T-helper 17 cell (primary cell): ENCODE measurements at regions not wholly inside any gene's neighbourhood (a gene's known extent, or its start where the extent isn't known, plus 50 kb on each side); places are given as distances from the start of the nearest gene placed in this dataset.

ENCODE experiments used
- ATAC-seq: fragments of 150-1000 bp; cut with Tn5 transposase; 2 replicates; pipeline ENCODE4 v1.10.0; 2021; ENCODE audit warnings: mild to moderate bottlenecking, moderate library complexity
- DNase-seq, 3 donors: peaks; one replicate each; pipeline versions ENCODE4 v3.0.0 to v3.0.0-alpha.2; 2020 to 2021
- H3K9me3 ChIP-seq: one replicate; pipeline ENCODE4 v1.7.0; 2013; ENCODE audit warnings: low read length, mild to moderate bottlenecking; ENCODE audit not compliant: control insufficient read depth, poor library complexity, severe bottlenecking
- H3K27ac Mint-ChIP-seq: one replicate; pipeline ENCODE4 v1.8.0; 2022; ENCODE audit warnings: mild to moderate bottlenecking, moderate library complexity, mixed read lengths
- H3K27me3 Mint-ChIP-seq: one replicate; pipeline ENCODE4 v1.8.0; 2022; ENCODE audit warnings: mixed read lengths
- H3K36me3 Mint-ChIP-seq: one replicate; pipeline ENCODE4 v1.8.0; 2022; ENCODE audit warnings: low read depth, mixed read lengths
- H3K4me1 Mint-ChIP-seq: one replicate; pipeline ENCODE4 v1.8.0; 2022; ENCODE audit warnings: mild to moderate bottlenecking, mixed read lengths
- H3K4me3 Mint-ChIP-seq: one replicate; pipeline ENCODE4 v1.8.0; 2022; ENCODE audit warnings: mild to moderate bottlenecking, moderate library complexity, mixed read lengths

DNA sequence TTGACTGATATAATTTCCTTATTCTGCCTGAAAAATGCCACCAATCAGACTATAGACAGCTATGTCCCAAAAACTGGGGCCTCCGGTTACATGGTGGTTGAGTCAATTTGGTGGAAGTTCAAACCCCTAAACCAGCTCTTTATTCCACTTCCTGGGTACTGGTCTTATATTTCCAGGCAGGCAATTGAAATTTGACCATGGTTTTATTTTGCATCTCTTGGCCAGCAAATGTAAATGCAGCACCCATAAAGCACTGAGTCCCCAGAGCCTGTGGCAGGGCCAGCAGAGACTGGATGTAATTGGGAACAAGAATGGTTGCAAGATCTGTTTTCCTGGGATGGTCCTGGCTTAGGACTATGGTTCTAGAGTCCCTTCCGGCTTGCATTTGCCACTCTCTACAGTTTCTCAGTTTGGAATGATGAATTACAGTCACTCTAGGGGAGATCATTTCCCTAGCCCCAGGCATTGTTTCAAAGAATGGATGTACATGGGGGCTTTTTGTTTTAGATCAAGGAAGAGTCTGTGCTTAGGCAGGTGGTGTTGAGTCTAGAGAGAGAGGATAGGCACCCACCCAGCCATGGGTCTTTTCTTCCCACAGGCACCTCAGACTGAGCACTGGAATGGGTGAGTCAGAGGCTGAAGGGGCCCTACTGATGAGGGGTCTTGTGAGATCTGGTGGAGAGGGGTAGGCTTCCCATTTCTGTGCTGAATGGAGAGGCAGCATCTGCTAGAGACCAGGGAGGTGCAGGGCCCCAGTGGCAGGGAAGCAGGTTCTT is 108.4 kb upstream of the CDC42EP3 start:
- Mint-ChIP-seq H3K27me3 (no peaks in the 10 kb centered on the region), H3K4me1 (no peaks in the 10 kb centered on the region), H3K36me3 (peaks cover 5% of the 10 kb centered on the region), H3K27ac (no peak overlapping the region), H3K4me3 (no peak overlapping the region)
- no peaks in the 10 kb centered on the region for H3K9me3 ChIP-seq
- DNase-seq (no peak), ATAC-seq (no peak)

DNA sequence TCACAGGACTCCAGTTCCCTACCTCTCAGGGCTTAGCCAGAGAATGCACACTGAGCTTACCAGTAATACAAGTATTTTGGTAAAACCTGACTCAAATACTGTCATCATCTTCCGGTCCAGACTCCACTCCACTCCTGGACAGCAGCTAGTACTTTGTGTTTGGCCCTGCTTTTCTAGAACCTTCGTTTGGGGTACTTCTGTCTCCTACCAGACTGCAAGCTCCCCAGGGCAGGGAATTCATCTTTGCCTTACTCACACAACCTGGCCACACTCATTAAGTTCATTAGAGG is 108.9 kb upstream of the CDC42EP3 start:
- Mint-ChIP-seq H3K4me1 (no peaks in the 10 kb centered on the region), H3K4me3 (no peak overlapping the region), H3K27me3 (no peaks in the 10 kb centered on the region), H3K36me3 (peaks cover 3% of the 10 kb centered on the region), H3K27ac (no peak overlapping the region)
- DNase-seq (no peak), ATAC-seq (no peak)
- H3K9me3 ChIP-seq: no peaks in the 10 kb centered on the region

DNA sequence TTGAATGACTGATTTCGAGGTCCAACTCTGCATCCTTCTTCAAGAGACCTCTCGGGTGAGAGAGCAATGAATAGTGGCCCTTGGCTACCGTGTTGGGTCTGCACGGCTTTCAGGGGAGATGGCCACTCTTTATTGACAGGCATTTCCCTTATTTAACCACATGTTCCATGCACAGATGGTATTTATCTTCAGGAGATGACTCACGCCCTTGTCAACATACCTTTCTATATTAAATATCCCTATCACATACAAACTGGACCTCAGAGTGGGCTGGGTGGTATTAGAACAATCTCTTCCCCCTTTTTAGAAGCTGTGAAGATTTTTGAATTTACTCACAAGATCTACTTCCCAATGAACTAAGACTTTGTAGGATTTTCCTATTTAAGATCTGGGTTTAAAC is 109.6 kb upstream of the CDC42EP3 start:
- Mint-ChIP-seq H3K27ac (no peak overlapping the region), H3K4me3 (no peak overlapping the region), H3K4me1 (no peaks in the 10 kb centered on the region), H3K27me3 (no peaks in the 10 kb centered on the region), H3K36me3 (peaks cover 3% of the 10 kb centered on the region)
- no peaks in the 10 kb centered on the region for H3K9me3 ChIP-seq
- ATAC-seq: no peak
- DNase-seq: no peak

DNA sequence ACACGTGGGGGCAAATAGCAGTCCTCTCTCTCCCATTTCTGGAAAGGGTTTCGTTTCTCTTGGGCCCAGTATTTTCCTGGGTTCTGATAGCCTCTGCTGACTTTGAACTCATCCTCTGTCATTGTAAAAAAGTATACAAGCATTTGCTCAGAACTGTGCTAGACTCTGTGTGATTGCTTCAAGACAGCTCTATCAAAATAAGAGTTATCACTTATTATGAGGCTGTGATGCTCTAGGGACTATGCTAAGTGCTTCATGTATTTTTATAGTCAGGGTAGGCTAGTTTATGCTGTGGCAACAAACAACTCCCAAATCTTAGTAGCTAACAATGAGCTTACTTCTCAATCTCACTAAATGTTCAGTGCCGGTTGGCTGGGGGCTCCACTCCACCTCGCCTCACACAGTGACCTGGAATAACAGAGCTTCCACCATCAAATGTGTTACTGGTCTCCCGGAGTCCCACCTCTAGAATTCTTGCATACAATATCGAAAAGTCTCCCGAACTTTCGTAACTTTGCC is 110.8 kb upstream of the CDC42EP3 start:
- H3K9me3 ChIP-seq: no peaks in the 10 kb centered on the region
- Mint-ChIP-seq H3K27me3 (no peaks in the 10 kb centered on the region), H3K4me1 (no peaks in the 10 kb centered on the region), H3K4me3 (no peak overlapping the region), H3K27ac (no peak overlapping the region), H3K36me3 (peaks cover 5% of the 10 kb centered on the region)
- DNase-seq (no peak), ATAC-seq (no peak)

DNA sequence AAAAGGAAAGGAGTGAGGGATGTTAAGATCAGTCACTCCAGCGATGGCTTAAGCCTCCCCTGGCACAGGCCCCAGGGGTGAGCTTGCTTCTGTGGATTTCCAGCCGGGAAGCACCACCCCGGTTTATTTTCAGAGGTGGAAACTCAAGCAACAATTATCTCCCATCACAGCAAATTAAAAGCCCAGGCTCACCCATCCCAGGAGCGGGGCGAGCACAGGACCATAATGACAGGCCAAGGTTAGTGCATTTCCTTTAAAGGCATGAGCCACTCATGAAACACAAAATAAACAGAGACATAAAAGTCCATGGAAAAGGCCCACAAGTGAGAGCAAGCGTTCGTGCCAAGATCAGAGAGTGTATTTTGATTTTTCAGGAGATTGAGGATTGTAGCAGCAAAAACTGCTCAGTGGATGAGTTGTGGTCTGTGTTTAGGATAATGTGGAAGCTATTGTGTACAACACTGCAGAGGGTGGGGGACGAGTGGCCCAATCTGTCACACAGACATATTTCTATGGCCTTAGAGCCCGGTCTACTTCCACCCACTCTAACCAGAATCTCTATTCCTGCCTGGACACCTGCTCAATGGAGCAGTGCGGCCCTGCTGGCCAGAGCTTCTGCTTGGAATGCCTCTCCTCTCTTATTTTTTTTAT is 111.4 kb upstream of the CDC42EP3 start:
- Mint-ChIP-seq H3K27ac (no peak overlapping the region), H3K4me1 (no peaks in the 10 kb centered on the region), H3K4me3 (no peak overlapping the region), H3K36me3 (peaks cover 5% of the 10 kb centered on the region), H3K27me3 (no peaks in the 10 kb centered on the region)
- H3K9me3 ChIP-seq: peaks cover 3% of the 10 kb centered on the region
- ATAC-seq: no peak
- no peak for DNase-seq

DNA sequence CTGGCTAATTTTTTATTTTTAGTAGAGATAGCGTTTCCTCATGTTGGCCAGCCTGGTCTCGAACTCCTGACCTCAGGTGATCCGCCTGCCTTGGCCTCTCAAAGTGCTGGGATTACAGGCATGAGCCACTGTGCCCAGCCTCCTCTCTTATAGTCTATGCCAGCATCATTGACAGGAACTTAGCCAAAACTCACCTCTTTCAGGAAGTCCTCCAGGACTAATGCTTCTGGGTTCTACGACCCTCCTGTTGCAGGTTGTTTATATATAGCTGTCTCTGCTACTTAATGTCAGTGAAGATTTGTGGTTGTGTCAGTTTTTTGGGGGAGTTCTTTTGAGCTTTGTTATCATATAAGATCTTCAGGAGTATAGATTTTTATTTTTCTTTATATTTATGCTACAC is 112.1 kb upstream of the CDC42EP3 start:
- no peak overlapping the region for H3K4me3 Mint-ChIP-seq
- peaks cover 3% of the 10 kb centered on the region for H3K9me3 ChIP-seq
- H3K4me1 Mint-ChIP-seq: no peaks in the 10 kb centered on the region
- no peaks in the 10 kb centered on the region for H3K27me3 Mint-ChIP-seq
- peaks cover 5% of the 10 kb centered on the region for H3K36me3 Mint-ChIP-seq
- no peak for DNase-seq
- no peak overlapping the region for H3K27ac Mint-ChIP-seq
- no peak for ATAC-seq

DNA sequence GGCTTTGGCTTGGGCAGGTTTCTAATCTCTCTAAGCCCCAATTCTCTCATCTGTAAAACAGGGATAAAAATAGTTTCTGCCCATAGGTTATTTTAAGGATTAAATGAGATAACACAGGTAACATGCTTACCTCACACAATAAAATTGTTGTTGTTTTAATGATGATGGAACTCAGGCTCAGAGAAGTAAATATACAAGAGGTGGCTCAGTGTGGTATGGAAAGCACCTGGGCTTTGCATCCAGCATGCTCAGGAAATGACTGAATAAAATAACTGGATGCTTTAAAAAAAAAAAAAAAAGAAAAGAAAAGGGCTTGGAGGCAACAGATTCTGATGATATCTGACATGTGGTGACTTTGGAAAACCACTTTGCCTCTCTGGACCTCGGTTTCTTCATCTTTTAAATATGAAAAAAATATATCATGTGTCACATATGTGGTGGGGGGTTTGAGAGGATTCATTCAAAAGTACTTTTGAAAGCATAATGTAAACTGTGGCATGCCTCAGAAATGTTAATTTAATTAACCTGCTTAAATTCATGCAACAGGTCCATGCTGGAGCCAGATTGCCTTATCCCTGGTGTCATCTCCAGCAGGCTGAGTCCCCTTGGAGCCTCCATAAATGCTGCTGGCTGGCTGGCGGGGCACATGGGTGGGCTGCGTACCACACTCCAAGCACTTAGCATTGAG is 112.8 kb upstream of the CDC42EP3 start:
- Mint-ChIP-seq H3K4me3 (no peak overlapping the region), H3K4me1 (no peaks in the 10 kb centered on the region), H3K27me3 (no peaks in the 10 kb centered on the region), H3K36me3 (peaks cover 5% of the 10 kb centered on the region), H3K27ac (no peak overlapping the region)
- no peak for ATAC-seq
- H3K9me3 ChIP-seq: peaks cover 6% of the 10 kb centered on the region
- DNase-seq: no peak

DNA sequence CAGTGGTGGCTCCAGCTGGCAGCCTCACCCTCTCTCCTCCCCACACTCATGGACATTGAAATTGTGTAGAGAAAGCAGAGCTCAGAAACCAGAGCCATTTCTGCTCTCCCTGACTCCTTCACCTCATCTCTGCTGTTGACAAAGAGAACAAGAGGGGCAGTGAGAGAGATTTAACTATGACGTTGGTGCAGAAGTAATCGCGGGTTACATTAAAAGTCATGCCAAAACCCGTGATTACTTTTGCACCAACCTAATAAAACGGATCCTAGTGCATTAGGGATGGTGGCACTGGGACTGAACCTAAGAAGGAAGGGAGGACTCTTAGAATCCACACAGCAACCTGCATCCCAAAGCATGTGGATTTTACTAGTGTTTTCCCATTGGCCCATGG is 113.3 kb upstream of the CDC42EP3 start:
- H3K9me3 ChIP-seq: peaks cover 6% of the 10 kb centered on the region
- Mint-ChIP-seq H3K27ac (no peak overlapping the region), H3K4me1 (no peaks in the 10 kb centered on the region), H3K4me3 (no peak overlapping the region), H3K27me3 (no peaks in the 10 kb centered on the region), H3K36me3 (peaks cover 5% of the 10 kb centered on the region)
- ATAC-seq: no peak
- DNase-seq: no peak

DNA sequence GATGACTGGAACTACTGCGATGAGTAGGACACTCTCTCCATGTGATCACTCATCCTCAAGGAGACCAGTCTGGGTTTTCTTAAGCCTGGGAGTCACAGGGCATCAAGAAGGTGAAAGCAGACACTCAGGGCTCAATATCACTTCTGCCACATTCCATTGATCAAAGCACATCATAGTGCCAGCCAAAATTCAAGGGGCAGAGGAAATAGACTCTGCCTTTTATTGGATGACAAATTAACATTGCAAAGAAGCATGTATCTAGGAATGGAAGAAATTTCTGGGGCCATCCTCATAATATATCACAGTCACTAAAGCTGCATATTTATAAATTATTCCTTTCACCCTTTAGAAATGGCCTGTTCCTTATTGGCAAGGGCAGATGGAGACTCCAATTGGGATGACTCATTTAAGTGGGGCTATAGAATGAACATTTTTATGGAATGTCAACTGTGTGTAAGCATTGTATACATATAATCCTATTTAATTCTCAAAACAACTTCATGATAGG is 114.8 kb upstream of the CDC42EP3 start:
- H3K27ac Mint-ChIP-seq: no peak overlapping the region
- H3K36me3 Mint-ChIP-seq: peaks cover 5% of the 10 kb centered on the region
- H3K4me1 Mint-ChIP-seq: no peaks in the 10 kb centered on the region
- DNase-seq: no peak
- H3K4me3 Mint-ChIP-seq: no peak overlapping the region
- no peak for ATAC-seq
- no peaks in the 10 kb centered on the region for H3K27me3 Mint-ChIP-seq
- H3K9me3 ChIP-seq: peaks cover 6% of the 10 kb centered on the region

DNA sequence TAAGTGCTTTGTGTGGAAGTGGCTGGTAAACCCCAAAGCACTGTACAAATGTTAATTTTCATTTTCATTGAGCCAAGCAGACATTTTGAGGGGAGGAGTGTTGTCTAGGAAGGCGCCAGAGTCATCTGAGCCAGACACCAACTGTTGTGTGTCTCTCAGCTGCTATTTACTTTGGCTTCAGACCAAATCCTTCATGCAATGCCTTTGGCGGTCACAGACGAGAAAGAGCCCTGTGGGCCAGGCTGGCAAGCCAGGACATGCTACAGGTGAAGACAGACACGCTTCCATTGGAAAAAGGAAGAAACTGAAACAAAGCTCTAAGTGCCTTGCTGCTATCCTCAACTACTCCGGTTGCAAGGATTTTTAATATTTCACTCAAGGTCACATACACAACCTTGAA is 115.4 kb upstream of the CDC42EP3 start:
- peaks cover 6% of the 10 kb centered on the region for H3K9me3 ChIP-seq

DNA sequence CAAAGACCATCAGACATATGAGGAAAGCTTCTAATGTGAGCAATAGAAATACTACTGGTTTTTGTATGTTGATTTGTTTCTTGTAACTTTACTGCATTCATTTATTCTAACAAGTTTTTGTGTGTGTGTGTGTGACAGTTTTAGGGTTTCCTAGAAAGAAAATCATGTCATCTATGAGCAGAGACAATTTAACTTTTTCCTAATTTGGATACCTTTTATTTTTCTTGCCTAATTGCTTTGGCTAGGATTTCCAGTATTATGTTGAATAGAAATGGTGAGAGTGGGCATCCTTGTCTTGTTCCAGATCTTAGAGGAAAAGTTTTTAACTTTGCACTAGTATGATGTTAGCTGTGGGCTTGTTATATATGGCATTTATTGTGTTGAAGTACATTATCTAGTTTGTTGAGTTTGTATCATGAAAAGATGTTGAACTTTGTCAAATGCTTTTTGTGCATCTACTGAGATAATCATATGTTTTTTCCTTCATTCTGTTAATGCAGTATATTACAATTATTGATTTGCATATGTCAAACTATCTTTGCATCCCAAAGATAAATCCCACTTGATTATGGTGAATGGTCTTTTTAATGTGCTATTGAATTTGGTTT is 117.3 kb upstream of the CDC42EP3 start:
- H3K4me1 Mint-ChIP-seq: no peaks in the 10 kb centered on the region
- no peak for DNase-seq
- no peaks in the 10 kb centered on the region for H3K27me3 Mint-ChIP-seq
- peaks cover 6% of the 10 kb centered on the region for H3K9me3 ChIP-seq
- peaks cover 2% of the 10 kb centered on the region for H3K36me3 Mint-ChIP-seq
- no peak overlapping the region for H3K27ac Mint-ChIP-seq
- ATAC-seq: no peak
- H3K4me3 Mint-ChIP-seq: no peak overlapping the region

More for the DNA sequence above, 115.4 kb upstream of the CDC42EP3 start:
- no peaks in the 10 kb centered on the region for H3K27me3 Mint-ChIP-seq
- H3K4me1 Mint-ChIP-seq: no peaks in the 10 kb centered on the region
- H3K27ac Mint-ChIP-seq: no peak overlapping the region
- peaks cover 5% of the 10 kb centered on the region for H3K36me3 Mint-ChIP-seq
- DNase-seq (no peak), ATAC-seq (no peak)
- H3K4me3 Mint-ChIP-seq: no peak overlapping the region

DNA sequence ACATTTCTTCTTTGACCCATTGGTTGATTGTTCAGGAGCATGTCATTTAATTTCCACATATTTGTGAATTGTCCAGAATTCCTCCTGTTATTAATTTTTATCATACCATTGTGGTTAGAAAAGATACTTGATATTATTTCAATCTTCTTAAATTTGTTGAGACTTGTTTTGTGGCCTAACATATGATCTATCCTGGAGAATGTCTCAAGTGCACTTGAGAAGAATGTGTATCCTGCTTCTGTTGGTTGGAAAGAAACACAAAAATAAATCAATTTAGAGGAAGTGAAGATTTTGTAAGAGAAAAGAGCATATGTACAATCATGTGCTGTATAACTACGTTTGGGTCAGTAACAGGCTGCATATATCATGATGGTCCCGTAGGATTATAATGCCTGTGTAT is 118.6 kb upstream of the CDC42EP3 start:
- ATAC-seq: no peak
- no peak overlapping the region for H3K4me3 Mint-ChIP-seq
- no peak for DNase-seq
- H3K36me3 Mint-ChIP-seq: peaks cover 2% of the 10 kb centered on the region
- peaks cover 6% of the 10 kb centered on the region for H3K9me3 ChIP-seq
- H3K27ac Mint-ChIP-seq: no peak overlapping the region
- H3K4me1 Mint-ChIP-seq: no peaks in the 10 kb centered on the region
- H3K27me3 Mint-ChIP-seq: no peaks in the 10 kb centered on the region

DNA sequence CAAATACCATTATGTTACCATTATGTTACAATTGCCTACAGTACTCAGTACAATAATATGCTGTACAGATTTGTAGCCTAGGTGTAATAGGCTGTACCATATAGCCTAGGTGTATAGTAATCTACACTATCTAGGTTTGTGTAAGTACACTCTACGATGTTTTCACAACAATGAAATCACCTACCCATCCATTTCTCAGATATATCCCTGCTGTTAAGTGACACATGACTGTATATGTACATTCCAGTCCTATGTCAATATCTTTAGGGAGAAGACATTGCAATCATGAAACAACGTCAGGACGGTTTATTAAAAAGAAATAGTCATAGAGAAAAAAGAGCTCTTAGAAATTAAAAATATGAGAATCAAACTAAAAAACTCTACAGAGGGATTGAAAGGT is 119.0 kb upstream of the CDC42EP3 start:
- no peak overlapping the region for H3K27ac Mint-ChIP-seq
- no peaks in the 10 kb centered on the region for H3K27me3 Mint-ChIP-seq
- H3K4me1 Mint-ChIP-seq: no peaks in the 10 kb centered on the region
- peaks cover 2% of the 10 kb centered on the region for H3K36me3 Mint-ChIP-seq
- H3K4me3 Mint-ChIP-seq: no peak overlapping the region
- peaks cover 6% of the 10 kb centered on the region for H3K9me3 ChIP-seq
- DNase-seq: no peak
- ATAC-seq: no peak
